Activated T-helper 17 cell treated with anti-CD3 and anti-CD28 coated beads, Interleukin-2, amount 50 U/mL, for 72 hours (primary cell): ENCODE measurements at regions not wholly inside any gene's neighbourhood (a gene's known extent, or its start where the extent isn't known, plus 50 kb on each side); places are given as distances from the start of the nearest gene placed in this dataset.

Source experiments
- ATAC-seq: fragments of 150-1000 bp; cut with Tn5 transposase; replicated peaks from 2 replicates; pipeline ENCODE4 v1.10.0; 2021; ENCODE audit warnings: mild to moderate bottlenecking, moderate library complexity
- H3K27ac Mint-ChIP-seq: one replicate; pipeline ENCODE4 v1.8.0; 2022; ENCODE audit warnings: mixed read lengths
- H3K27me3 Mint-ChIP-seq: one replicate; pipeline ENCODE4 v1.8.0; 2022; ENCODE audit warnings: mixed read lengths
- H3K36me3 Mint-ChIP-seq: one replicate; pipeline ENCODE4 v1.8.0; 2022; ENCODE audit warnings: low read depth, mild to moderate bottlenecking, mixed read lengths
- H3K4me1 Mint-ChIP-seq: one replicate; pipeline ENCODE4 v1.8.0; 2022; ENCODE audit warnings: mixed read lengths
- H3K4me3 Mint-ChIP-seq: one replicate; pipeline ENCODE4 v1.8.0; 2022; ENCODE audit warnings: mild to moderate bottlenecking, mixed read lengths
- H3K9me3 Mint-ChIP-seq: one replicate; pipeline ENCODE4 v1.8.0; 2022; ENCODE audit warnings: mixed read lengths

DNA sequence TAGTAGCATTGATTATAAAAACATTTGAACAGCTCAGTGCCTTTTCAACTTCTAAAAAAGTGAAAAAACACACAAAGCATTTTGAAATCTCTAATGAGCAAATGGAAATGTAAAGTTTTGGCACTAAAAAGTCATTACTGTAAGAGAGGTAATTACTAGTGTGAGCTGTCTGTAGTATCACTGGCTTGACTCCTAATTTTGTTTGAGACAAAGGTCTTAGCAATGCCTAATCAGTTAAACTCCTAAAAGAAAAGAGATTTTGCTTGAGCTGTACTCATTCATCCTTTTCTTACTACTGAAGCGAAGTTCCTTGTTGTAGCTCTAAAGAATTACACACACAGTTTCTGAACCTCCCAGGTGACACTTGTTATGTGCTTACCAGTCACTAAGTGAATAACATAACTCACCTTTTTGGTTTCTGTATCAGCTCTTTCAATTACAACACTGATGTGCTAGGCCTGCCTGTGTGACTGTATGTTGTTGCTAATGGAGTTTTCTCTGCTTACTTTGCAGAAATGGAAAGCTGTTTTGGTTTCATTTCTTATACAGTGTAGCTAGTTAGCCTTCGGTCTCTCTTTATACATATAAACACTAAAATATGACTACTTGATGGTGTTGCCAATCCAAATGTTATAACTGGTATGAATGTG is 924.4 kb upstream of the TENM4 start:
- H3K36me3 Mint-ChIP-seq: no peaks in the 10 kb centered on the region
- no peak for ATAC-seq

GRCh38 chr11:80362563-80363340 is 921.9 kb upstream of the TENM4 start:
- H3K36me3 Mint-ChIP-seq: no peaks in the 10 kb centered on the region
- peaks cover 21% of the 10 kb centered on the region for H3K9me3 Mint-ChIP-seq
- H3K27ac Mint-ChIP-seq: no peak overlapping the region
- H3K4me1 Mint-ChIP-seq: no peaks in the 10 kb centered on the region
- no peak for ATAC-seq
- no peak overlapping the region for H3K4me3 Mint-ChIP-seq
- no peaks in the 10 kb centered on the region for H3K27me3 Mint-ChIP-seq

More for the DNA sequence above, 924.4 kb upstream of the TENM4 start:
- H3K27me3 Mint-ChIP-seq: no peaks in the 10 kb centered on the region
- H3K9me3 Mint-ChIP-seq: peaks cover 24% of the 10 kb centered on the region
- H3K4me3 Mint-ChIP-seq: no peak overlapping the region
- H3K4me1 Mint-ChIP-seq: no peaks in the 10 kb centered on the region
- no peak overlapping the region for H3K27ac Mint-ChIP-seq

DNA sequence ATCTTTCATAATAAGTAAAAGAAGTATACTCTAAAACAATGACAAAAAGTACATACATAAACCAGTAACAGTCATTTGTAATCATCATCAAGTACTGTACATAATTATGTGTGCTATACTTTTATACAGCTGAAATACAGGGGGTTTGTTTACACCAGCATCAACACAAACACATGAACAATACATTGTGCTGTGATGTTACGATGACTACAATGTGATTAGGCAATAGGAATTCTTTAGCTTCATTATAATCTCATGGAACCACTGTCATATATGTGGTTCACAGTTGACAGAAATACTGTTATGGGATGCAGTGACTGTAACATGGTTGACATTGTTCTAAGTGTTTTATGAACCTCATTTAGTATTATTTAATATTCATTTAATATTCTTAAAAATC is 914.4 kb upstream of the TENM4 start:
- Mint-ChIP-seq H3K4me3 (no peak overlapping the region), H3K9me3 (peaks cover 15% of the 10 kb centered on the region), H3K36me3 (no peaks in the 10 kb centered on the region), H3K27ac (no peak overlapping the region), H3K27me3 (no peaks in the 10 kb centered on the region), H3K4me1 (no peaks in the 10 kb centered on the region)
- ATAC-seq: no peak

DNA sequence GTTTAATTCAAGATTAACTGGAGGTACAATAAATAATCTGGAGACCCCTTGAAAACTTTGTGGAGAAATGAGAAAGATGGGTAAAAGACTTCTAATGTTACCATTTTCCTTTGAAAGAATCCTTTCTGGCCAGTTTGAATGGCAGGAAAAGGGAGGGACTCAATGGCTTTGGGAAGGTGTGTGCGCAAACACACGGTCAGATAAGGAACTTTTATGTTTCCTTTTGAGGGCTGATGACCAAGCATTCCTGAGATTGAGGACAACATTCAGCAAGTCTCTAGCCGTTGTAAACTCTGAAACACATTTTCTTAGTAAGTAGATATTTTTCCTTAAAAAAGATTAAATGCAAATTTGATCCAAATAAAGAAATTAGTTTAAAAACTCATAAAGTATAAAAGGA is 909.7 kb upstream of the TENM4 start:
- no peak overlapping the region for H3K27ac Mint-ChIP-seq
- H3K4me1 Mint-ChIP-seq: no peaks in the 10 kb centered on the region
- no peak for ATAC-seq
- no peaks in the 10 kb centered on the region for H3K27me3 Mint-ChIP-seq
- peaks cover 8% of the 10 kb centered on the region for H3K9me3 Mint-ChIP-seq
- no peaks in the 10 kb centered on the region for H3K36me3 Mint-ChIP-seq
- no peak overlapping the region for H3K4me3 Mint-ChIP-seq

- no peak for ATAC-seq
- Mint-ChIP-seq H3K36me3 (no peaks in the 10 kb centered on the region), H3K4me3 (no peak overlapping the region), H3K9me3 (peaks cover 8% of the 10 kb centered on the region), H3K4me1 (no peaks in the 10 kb centered on the region), H3K27me3 (no peaks in the 10 kb centered on the region), H3K27ac (no peak overlapping the region)
These were observed 909.2 kb upstream of the TENM4 start for GRCh38 chr11:80349997-80350396.

DNA sequence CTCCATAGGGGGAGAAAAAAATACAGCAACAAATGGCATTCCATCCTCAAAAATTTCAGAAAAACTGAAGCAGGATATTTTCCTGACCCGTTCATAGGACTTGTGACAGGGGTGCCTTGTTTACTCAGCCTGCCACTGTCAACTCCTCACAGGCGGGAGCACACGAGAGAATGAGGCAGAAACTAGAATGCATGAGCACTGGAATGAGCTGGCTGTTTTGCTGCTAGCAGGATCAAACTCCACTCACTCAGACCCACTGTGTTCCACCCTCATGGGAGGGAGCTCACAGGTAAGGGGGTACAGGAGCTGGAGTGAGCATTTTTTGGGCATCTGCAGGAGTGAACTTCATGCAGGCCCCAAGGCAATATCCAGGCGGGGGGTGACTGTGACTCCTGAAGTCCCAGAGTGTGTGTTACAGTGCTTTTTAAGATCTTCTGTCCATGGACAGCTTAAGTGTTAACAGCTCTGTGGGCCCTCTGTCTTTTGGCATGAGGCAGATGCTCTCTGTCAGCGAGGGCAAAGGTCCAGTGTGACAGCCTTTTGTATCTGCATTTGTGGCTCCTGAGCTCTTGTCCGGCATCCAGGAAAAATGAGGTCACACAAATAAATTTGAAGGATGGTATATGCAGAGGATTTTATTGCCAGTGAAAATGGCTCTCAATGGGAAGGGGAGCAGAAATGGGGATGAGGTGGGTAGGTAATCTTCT is 905.7 kb upstream of the TENM4 start:
- no peak for ATAC-seq
- Mint-ChIP-seq H3K4me1 (no peaks in the 10 kb centered on the region), H3K27ac (no peak overlapping the region), H3K9me3 (peaks cover 15% of the 10 kb centered on the region), H3K36me3 (no peaks in the 10 kb centered on the region), H3K4me3 (no peak overlapping the region), H3K27me3 (no peaks in the 10 kb centered on the region)

DNA sequence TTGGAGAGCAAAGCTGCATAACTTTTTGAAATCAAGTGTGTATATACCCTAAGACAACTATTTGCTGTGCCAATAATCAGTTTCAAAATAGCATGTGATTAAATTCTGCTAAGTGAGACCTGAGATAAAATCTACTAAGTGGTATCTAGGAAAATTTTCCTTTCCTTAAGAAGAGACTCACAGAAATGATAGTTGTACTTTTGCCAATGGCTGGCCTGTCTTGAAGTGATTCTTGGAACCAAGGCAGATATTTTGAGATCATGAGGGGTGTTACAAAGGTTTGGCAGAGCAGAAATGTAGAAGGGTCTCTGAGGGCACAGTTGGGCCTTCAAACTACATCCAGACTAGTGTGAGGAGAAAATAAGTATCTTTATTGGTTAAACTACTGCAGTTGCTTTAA is 902.6 kb upstream of the TENM4 start:
- ATAC-seq: no peak
- no peaks in the 10 kb centered on the region for H3K27me3 Mint-ChIP-seq
- no peak overlapping the region for H3K27ac Mint-ChIP-seq
- H3K36me3 Mint-ChIP-seq: no peaks in the 10 kb centered on the region
- H3K4me3 Mint-ChIP-seq: no peak overlapping the region
- no peaks in the 10 kb centered on the region for H3K4me1 Mint-ChIP-seq
- H3K9me3 Mint-ChIP-seq: peaks cover 11% of the 10 kb centered on the region

DNA sequence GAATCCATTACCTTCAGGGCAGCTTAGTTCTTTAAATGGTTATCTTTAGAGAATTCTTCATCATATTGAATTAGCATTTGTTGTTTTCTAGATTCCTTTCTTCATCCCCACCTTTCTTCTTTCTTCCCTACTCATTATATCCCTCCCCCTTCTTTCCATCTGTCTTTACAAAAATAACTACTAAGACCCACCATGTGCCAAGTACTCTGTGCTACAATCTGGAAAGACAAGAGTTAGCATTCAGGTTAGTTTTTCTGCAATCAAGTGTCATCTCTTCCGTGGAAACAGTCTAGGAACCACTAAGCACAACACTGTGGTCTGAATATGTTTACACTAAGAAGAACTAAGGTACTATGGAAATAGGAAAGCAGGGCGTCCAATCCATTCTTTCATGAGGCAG is 897.4 kb upstream of the TENM4 start:
- Mint-ChIP-seq H3K27ac (no peak overlapping the region), H3K9me3 (peaks cover 11% of the 10 kb centered on the region), H3K4me1 (no peaks in the 10 kb centered on the region), H3K36me3 (no peaks in the 10 kb centered on the region), H3K27me3 (no peaks in the 10 kb centered on the region), H3K4me3 (no peak overlapping the region)
- ATAC-seq: no peak

DNA sequence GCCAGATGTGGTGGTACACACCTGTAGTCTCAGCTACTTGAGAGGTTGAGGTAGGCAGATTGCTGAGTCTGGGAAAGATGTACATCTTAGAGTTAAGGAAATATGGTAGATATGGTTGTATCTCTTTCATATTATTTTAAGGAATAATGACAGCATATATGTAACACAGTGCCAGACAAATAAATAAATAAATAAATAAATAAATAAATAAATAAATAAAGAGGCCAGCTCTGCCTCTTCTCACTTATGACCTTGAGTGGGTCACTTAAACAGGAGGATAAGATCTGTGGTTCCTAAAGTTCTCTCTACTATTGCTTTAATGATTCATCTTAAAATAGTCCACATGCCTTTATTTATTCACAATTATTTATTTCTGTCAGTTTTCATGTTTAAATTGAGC is 890.9 kb upstream of the TENM4 start:
- Mint-ChIP-seq H3K4me1 (no peaks in the 10 kb centered on the region), H3K36me3 (no peaks in the 10 kb centered on the region), H3K9me3 (peaks cover 14% of the 10 kb centered on the region), H3K27ac (no peak overlapping the region), H3K4me3 (no peak overlapping the region), H3K27me3 (no peaks in the 10 kb centered on the region)
- ATAC-seq: no peak

GRCh38 chr11:80330264-80330663 is 889.4 kb upstream of the TENM4 start:
- no peaks in the 10 kb centered on the region for H3K27me3 Mint-ChIP-seq
- no peaks in the 10 kb centered on the region for H3K4me1 Mint-ChIP-seq
- no peaks in the 10 kb centered on the region for H3K36me3 Mint-ChIP-seq
- H3K9me3 Mint-ChIP-seq: peaks cover 10% of the 10 kb centered on the region
- H3K4me3 Mint-ChIP-seq: no peak overlapping the region
- H3K27ac Mint-ChIP-seq: no peak overlapping the region
- ATAC-seq: no peak

- Mint-ChIP-seq H3K27ac (no peak overlapping the region), H3K4me3 (no peak overlapping the region), H3K27me3 (no peaks in the 10 kb centered on the region), H3K36me3 (no peaks in the 10 kb centered on the region), H3K4me1 (no peaks in the 10 kb centered on the region), H3K9me3 (peaks cover 10% of the 10 kb centered on the region)
- ATAC-seq: no peak
These were observed 887.9 kb upstream of the TENM4 start for GRCh38 chr11:80328774-80329173.

DNA sequence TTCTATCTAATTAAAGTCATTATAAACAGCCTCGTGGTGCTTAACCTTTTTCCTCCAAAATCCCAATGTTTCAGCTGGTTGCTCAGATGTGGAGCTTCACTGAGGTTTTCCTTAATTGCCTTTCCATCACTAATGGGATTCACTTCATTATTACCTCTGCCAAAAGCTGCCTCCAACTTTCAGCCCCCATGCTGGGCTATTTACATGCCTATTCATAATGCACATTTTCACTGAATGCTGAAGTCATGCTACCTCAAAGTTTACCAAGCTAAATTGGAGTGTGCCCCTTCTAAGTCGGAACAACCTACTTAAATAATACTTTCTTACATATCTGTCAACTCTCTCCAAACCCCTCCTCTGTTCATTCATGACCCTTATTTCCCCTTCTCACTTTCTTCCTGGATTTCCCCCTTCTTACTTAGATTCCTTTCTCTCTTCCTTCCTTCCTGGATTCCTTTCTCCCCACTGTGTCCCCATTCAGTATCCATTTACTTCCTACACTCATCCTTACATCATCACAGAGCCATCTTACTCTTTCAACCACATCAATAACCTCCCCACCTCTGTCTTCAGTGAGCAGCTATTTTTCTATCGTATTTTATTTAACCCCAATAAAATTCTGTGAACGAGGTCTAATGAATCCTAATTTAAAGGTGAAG is 887.3 kb upstream of the TENM4 start:
- Mint-ChIP-seq H3K27me3 (no peaks in the 10 kb centered on the region), H3K4me3 (no peak overlapping the region), H3K9me3 (peaks cover 10% of the 10 kb centered on the region), H3K4me1 (no peaks in the 10 kb centered on the region), H3K27ac (no peak overlapping the region), H3K36me3 (no peaks in the 10 kb centered on the region)
- ATAC-seq: no peak

DNA sequence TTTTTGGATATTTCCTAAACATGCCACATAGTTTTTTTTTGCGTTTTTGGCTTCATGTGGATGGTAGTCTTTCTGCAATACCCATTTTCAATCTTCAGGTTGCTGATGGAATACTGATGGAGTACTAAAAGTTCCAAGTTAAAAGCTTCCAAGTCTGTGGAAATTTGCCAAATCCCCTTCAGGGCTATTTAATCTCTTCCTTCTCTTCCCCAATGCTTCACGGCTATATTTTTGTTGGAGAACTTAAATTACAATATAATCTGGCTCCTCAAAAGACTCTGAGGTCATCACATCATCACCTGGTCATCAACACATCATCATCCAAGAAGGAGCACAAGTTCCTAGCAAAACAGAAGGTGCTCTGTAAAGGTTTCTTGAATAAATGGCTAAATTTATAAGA is 881.0 kb upstream of the TENM4 start:
- no peak for ATAC-seq
- no peaks in the 10 kb centered on the region for H3K4me1 Mint-ChIP-seq
- H3K27me3 Mint-ChIP-seq: no peaks in the 10 kb centered on the region
- H3K27ac Mint-ChIP-seq: no peak overlapping the region
- peaks cover 22% of the 10 kb centered on the region for H3K9me3 Mint-ChIP-seq
- no peak overlapping the region for H3K4me3 Mint-ChIP-seq
- H3K36me3 Mint-ChIP-seq: no peaks in the 10 kb centered on the region

DNA sequence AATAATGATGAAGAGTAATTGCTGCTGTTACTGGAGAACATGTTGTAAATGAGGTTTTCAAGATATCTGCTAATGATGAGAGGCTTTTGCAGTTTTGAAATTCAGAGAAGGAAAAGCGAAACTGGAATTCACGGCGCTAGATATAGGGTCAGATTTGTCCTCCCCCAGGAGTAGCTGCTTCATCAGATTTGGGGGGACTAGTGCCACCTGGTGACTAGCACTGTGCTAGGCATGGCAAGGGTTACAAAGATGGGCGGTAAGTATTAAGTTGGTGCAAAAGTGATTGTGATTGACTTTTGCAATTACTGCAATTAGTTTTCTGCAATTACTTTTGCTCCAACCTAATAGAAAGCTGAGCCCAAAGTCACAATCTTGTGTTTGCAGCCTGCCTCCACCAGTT is 879.9 kb upstream of the TENM4 start:
- H3K27me3 Mint-ChIP-seq: no peaks in the 10 kb centered on the region
- H3K27ac Mint-ChIP-seq: no peak overlapping the region
- H3K4me1 Mint-ChIP-seq: no peaks in the 10 kb centered on the region
- H3K36me3 Mint-ChIP-seq: no peaks in the 10 kb centered on the region
- ATAC-seq: no peak
- peaks cover 26% of the 10 kb centered on the region for H3K9me3 Mint-ChIP-seq
- H3K4me3 Mint-ChIP-seq: no peak overlapping the region
